Loucy (cell line): ENCODE measurements at regions not wholly inside any gene's neighbourhood (a gene's known extent, or its start where the extent isn't known, plus 50 kb on each side); places are given as distances from the start of the nearest gene placed in this dataset.

Experiments used
- H2AFZ ChIP-seq: fragments of 200-600 bp; sonication (generic); 2 replicates; pipeline ENCODE4 v1.6.0; 2016; ENCODE audit warnings: antibody characterized with exemption, mild to moderate bottlenecking, low read length, moderate library complexity
- H3F3A ChIP-seq: fragments of 200-600 bp; 2 replicates; pipeline ENCODE4 v1.6.0; 2016; ENCODE audit warnings: antibody characterized with exemption, low read depth, mild to moderate bottlenecking
- H3K27me3 ChIP-seq: fragments of 200-600 bp; sonication (generic); 2 replicates; pipeline ENCODE4 v1.6.1; 2014; ENCODE audit warnings: low read length, mild to moderate bottlenecking; ENCODE audit not compliant: insufficient read depth, poor library complexity, severe bottlenecking
- H3K36me3 ChIP-seq: fragments of 200-600 bp; sonication (generic); 2 replicates; pipeline ENCODE4 v1.6.1; 2016; ENCODE audit warnings: low read length; ENCODE audit not compliant: insufficient read depth
- H3K4me1 ChIP-seq: fragments of 200-600 bp; sonication (generic); 2 replicates; pipeline ENCODE4 v1.5.1; 2014; ENCODE audit warnings: low read length, mild to moderate bottlenecking; ENCODE audit not compliant: insufficient read depth, poor library complexity, severe bottlenecking
- H3K4me2 ChIP-seq: fragments of 200-600 bp; sonication (generic); 2 replicates; pipeline ENCODE4 v1.6.0; 2014; ENCODE audit warnings: antibody characterized with exemption, low read length, low read depth, mild to moderate bottlenecking; ENCODE audit not compliant: poor library complexity, severe bottlenecking
- H3K4me3 ChIP-seq: fragments of 200-600 bp; sonication (generic); 2 replicates; pipeline ENCODE4 v1.5.1; 2014; ENCODE audit warnings: low read length, mild to moderate bottlenecking, mixed read lengths; ENCODE audit not compliant: poor library complexity, severe bottlenecking
- H3K79me2 ChIP-seq: fragments of 200-600 bp; sonication (generic); 2 replicates; pipeline ENCODE4 v1.6.1; 2014; ENCODE audit warnings: low read length; ENCODE audit not compliant: insufficient read depth
- H3K9ac ChIP-seq: fragments of 200-600 bp; sonication (generic); 2 replicates; pipeline ENCODE4 v1.6.0; 2014; ENCODE audit warnings: mild to moderate bottlenecking, low read depth, low read length, moderate library complexity; ENCODE audit not compliant: poor library complexity, severe bottlenecking
- H3K9me2 ChIP-seq: fragments of 200-600 bp; sonication (generic); replicated peaks from 2 replicates; pipeline ENCODE4 v1.6.1; 2016; ENCODE audit warnings: low read depth, low read length, mixed read lengths
- H3K9me3 ChIP-seq: fragments of 200-600 bp; sonication (generic); 2 replicates; pipeline ENCODE4 v1.6.1; 2014; ENCODE audit warnings: mild to moderate bottlenecking, antibody characterized with exemption, low read length, low read depth; ENCODE audit not compliant: insufficient read depth
- H4K20me1 ChIP-seq: fragments of 200-600 bp; sonication (generic); 2 replicates; pipeline ENCODE4 v1.6.0; 2014; ENCODE audit warnings: antibody characterized with exemption, low read length, mild to moderate bottlenecking; ENCODE audit not compliant: insufficient read depth, poor library complexity, severe bottlenecking
- EZH2phosphoT487 ChIP-seq: fragments of 200-600 bp; IDR thresholded peaks from 2 replicates; pipeline ENCODE4 v1.6.1; 2018; ENCODE audit warnings: antibody characterized with exemption, mild to moderate bottlenecking, moderate library complexity, borderline replicate concordance
- TF ChIP-seq, protein P1 (sequence below): fragments of 200-600 bp; sonication (generic); conservative IDR thresholded peaks from 2 replicates; pipeline ENCODE4 v1.5.1; 2014; ENCODE audit warnings: mild to moderate bottlenecking, antibody characterized with exemption, low read length

DNA sequence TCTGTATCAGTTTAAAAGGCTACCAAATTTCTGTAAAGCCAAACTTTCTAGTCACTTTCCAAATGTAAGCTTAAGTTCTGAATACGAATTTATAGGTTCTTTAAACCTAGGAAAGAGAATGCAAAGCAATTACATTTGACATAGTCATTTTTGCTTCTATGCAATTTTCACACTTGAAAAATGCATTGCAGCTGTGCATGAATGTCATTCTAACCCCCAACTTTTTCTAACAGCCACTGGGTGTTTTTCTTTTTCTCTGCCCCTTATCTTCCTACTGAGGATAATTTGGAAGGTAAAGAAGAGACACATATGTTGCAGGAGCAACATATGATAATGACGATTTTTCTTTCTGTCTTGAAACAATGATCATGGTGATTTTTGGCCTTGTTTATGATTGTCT, 537.5 kb downstream of the SPRY1 start:
- no peak overlapping the region for H2AFZ ChIP-seq
- no peaks in the 10 kb centered on the region for H3K9me2 ChIP-seq
- no peaks in the 10 kb centered on the region for H3K9me3 ChIP-seq
- no peak overlapping the region for H3K4me3 ChIP-seq
- H3K4me2 ChIP-seq: no peak overlapping the region
- H3K27me3 ChIP-seq: no peaks in the 10 kb centered on the region
- H3K79me2 ChIP-seq: no peaks in the 10 kb centered on the region
- H3K36me3 ChIP-seq: no peaks in the 10 kb centered on the region
- no peak overlapping the region for H3K9ac ChIP-seq
- no peaks in the 10 kb centered on the region for H3K4me1 ChIP-seq
- TF ChIP-seq, protein P1, sequence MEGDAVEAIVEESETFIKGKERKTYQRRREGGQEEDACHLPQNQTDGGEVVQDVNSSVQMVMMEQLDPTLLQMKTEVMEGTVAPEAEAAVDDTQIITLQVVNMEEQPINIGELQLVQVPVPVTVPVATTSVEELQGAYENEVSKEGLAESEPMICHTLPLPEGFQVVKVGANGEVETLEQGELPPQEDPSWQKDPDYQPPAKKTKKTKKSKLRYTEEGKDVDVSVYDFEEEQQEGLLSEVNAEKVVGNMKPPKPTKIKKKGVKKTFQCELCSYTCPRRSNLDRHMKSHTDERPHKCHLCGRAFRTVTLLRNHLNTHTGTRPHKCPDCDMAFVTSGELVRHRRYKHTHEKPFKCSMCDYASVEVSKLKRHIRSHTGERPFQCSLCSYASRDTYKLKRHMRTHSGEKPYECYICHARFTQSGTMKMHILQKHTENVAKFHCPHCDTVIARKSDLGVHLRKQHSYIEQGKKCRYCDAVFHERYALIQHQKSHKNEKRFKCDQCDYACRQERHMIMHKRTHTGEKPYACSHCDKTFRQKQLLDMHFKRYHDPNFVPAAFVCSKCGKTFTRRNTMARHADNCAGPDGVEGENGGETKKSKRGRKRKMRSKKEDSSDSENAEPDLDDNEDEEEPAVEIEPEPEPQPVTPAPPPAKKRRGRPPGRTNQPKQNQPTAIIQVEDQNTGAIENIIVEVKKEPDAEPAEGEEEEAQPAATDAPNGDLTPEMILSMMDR: no peak
- no peak for TF ChIP-seq EZH2phosphoT487
- H4K20me1 ChIP-seq: no peaks in the 10 kb centered on the region
- H3F3A ChIP-seq: no peaks in the 10 kb centered on the region

DNA sequence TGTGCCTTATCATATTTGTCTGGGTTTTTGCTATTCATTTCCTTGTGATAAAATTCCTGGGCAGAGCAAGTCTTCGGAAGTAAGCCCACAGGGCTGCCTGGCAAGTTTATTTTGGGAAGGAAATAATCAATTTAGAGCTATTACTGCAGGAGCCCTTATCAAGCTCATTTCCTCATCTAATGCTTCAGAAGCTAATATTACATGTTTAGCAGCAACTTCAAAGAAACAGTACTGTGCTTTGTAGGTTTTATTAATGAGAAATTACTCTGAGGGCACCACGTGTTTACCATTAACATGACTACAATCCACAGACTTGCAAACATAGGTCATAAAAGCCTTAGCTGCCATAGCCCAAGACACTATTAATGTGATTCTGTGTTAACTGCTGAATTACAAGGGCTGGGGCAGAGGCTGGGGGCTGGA, 540.0 kb downstream of the SPRY1 start:
- Histone ChIP-seq H3K79me2 (no peaks in the 10 kb centered on the region), H3K9me3 (no peaks in the 10 kb centered on the region), H2AFZ (no peak overlapping the region), H3K4me1 (no peaks in the 10 kb centered on the region), H3K4me2 (no peak overlapping the region), H4K20me1 (no peaks in the 10 kb centered on the region), H3K9me2 (no peaks in the 10 kb centered on the region), H3K9ac (no peak overlapping the region), H3K4me3 (no peak overlapping the region), H3F3A (no peaks in the 10 kb centered on the region), H3K36me3 (no peaks in the 10 kb centered on the region), H3K27me3 (no peaks in the 10 kb centered on the region)
- TF ChIP-seq EZH2phosphoT487: no peak
- TF ChIP-seq, protein P1: no peak

DNA sequence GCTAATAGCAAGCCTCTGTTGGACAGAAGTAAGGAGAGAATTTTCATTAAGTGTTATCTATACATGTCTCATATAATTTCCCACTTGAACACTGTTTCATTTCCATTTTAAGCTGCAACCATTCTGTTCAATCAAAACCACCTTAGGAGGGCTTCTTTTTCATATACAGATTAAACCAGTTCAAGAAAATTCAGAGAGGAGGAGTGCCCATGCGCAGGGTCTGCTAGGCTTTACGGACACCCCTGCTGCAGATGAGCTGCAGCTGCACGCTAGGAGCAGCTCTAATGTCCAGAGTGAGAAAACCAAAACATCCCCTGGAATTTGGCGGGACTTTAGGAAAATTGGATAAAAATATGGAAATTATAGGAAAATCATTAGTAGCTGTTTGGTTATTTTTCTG, 541.0 kb downstream of the SPRY1 start:
- H3K9me2 ChIP-seq: no peaks in the 10 kb centered on the region
- H3K9me3 ChIP-seq: no peaks in the 10 kb centered on the region
- H4K20me1 ChIP-seq: no peaks in the 10 kb centered on the region
- no peak overlapping the region for H2AFZ ChIP-seq
- H3K36me3 ChIP-seq: no peaks in the 10 kb centered on the region
- H3K27me3 ChIP-seq: no peaks in the 10 kb centered on the region
- H3K79me2 ChIP-seq: no peaks in the 10 kb centered on the region
- TF ChIP-seq, protein P1: no peak
- TF ChIP-seq EZH2phosphoT487: no peak
- H3F3A ChIP-seq: no peaks in the 10 kb centered on the region
- no peak overlapping the region for H3K4me2 ChIP-seq
- H3K4me1 ChIP-seq: no peaks in the 10 kb centered on the region
- no peak overlapping the region for H3K9ac ChIP-seq
- H3K4me3 ChIP-seq: no peak overlapping the region
